Uterus (tissue), 3 donors: ENCODE measurements at regions not wholly inside any gene's neighbourhood (a gene's known extent, or its start where the extent isn't known, plus 50 kb on each side); places are given as distances from the start of the nearest gene placed in this dataset.
"Not testable (repeated sequence)": the region's sequence is repeated elsewhere in the genome, so short reads cannot be mapped to it uniquely, and the experiment has no call there.

ENCODE experiments used
- DNase-seq, 2 donors: peaks; one replicate each; pipeline ENCODE4 v3.0.0-alpha.2; 2019 to 2020
- H3K27ac ChIP-seq, 2 donors: fragments of 200-600 bp; sonication (generic); 1 replicate in 1 of 2; 2 replicates in 1 of 2; pipeline ENCODE4 v1.5.1; 2016 to 2018
- H3K27me3 ChIP-seq, 2 donors: fragments of 200-600 bp; sonication (generic); one replicate each; pipeline ENCODE4 v1.5.1; 2018 to 2019; ENCODE audit warnings: control low read depth in 1 of 2
- H3K36me3 ChIP-seq, 2 donors: fragments of 200-600 bp; sonication (generic); one replicate each; pipeline ENCODE4 v1.5.1; 2019; ENCODE audit warnings: control low read depth in 1 of 2
- H3K4me1 ChIP-seq, 2 donors: fragments of 200-600 bp; sonication (generic); one replicate each; pipeline ENCODE4 v1.5.1; 2018 to 2019; ENCODE audit warnings: control low read depth in 1 of 2
- H3K4me3 ChIP-seq, 2 donors: fragments of 200-600 bp; sonication (generic); 1 replicate in 1 of 2; 2 replicates in 1 of 2; pipeline ENCODE4 v1.5.1; 2018 to 2019; ENCODE audit warnings: mild to moderate bottlenecking in 1 of 2
- H3K9me3 ChIP-seq, 2 donors: fragments of 200-600 bp; sonication (generic); one replicate each; pipeline ENCODE4 v1.5.1; 2019; ENCODE audit warnings: control low read depth in 1 of 2
- intact Hi-C: fragments of 100-400 bp; cut with DNase I; formaldehyde crosslinking; loops from one replicate; pipeline ENCODE4 v1.15.1; 2023; ENCODE audit warnings: low total_unique reads
- donor health status: DM: yes; HTN: yes; CAD: no.

- H3K27ac ChIP-seq, DNase-seq, H3K9me3 ChIP-seq, H3K4me1 ChIP-seq, intact Hi-C loops, H3K4me3 ChIP-seq, H3K27me3 ChIP-seq, H3K36me3 ChIP-seq: not testable (repeated sequence)
Measured at GRCh38 chr2:87679950-87680349, 67.9 kb upstream of the PLGLB2 start.

- H3K4me3 ChIP-seq, DNase-seq, intact Hi-C loops: not testable (repeated sequence)
Measured at GRCh38 chr2:87680691-87681090, 67.2 kb upstream of the PLGLB2 start.

GRCh38 chr2:87683451-87683850, 64.4 kb upstream of the PLGLB2 start:
- DNase-seq: peak; percentile 34 to 40
- H3K4me3 ChIP-seq, H3K36me3 ChIP-seq, H3K4me1 ChIP-seq, H3K9me3 ChIP-seq, intact Hi-C loops, H3K27me3 ChIP-seq: not testable (repeated sequence)
- H3K27ac ChIP-seq: peak overlapping the region in 1 of 2 donors; percentile 29

More at GRCh38 chr2:87680691-87681090, 67.2 kb upstream of the PLGLB2 start:
- H3K27me3 ChIP-seq, H3K4me1 ChIP-seq, H3K27ac ChIP-seq, H3K9me3 ChIP-seq, H3K36me3 ChIP-seq: not testable (repeated sequence)

- H3K9me3 ChIP-seq, intact Hi-C loops, H3K4me3 ChIP-seq, H3K27me3 ChIP-seq, H3K36me3 ChIP-seq, H3K4me1 ChIP-seq, DNase-seq, H3K27ac ChIP-seq: not testable (repeated sequence)
Measured at GRCh38 chr2:87683961-87684360, 63.9 kb upstream of the PLGLB2 start.

GRCh38 chr2:87685558-87685957, 62.3 kb upstream of the PLGLB2 start:
- not testable (repeated sequence) for DNase-seq, H3K36me3 ChIP-seq

GRCh38 chr2:87686873-87687549, 60.9 kb upstream of the PLGLB2 start:
- H3K27me3 ChIP-seq, H3K9me3 ChIP-seq, H3K4me1 ChIP-seq, H3K36me3 ChIP-seq, DNase-seq, H3K4me3 ChIP-seq, intact Hi-C loops, H3K27ac ChIP-seq: not testable (repeated sequence)

More at GRCh38 chr2:87685558-87685957, 62.3 kb upstream of the PLGLB2 start:
- H3K27ac ChIP-seq, intact Hi-C loops, H3K4me1 ChIP-seq, H3K27me3 ChIP-seq, H3K9me3 ChIP-seq, H3K4me3 ChIP-seq: not testable (repeated sequence)

GRCh38 chr2:87687550-87688270, 60.2 kb upstream of the PLGLB2 start:
- DNase-seq, H3K9me3 ChIP-seq, H3K4me3 ChIP-seq, H3K4me1 ChIP-seq, intact Hi-C loops, H3K27me3 ChIP-seq, H3K27ac ChIP-seq, H3K36me3 ChIP-seq: not testable (repeated sequence)

GRCh38 chr2:87691899-87692592, 55.8 kb upstream of the PLGLB2 start:
- H3K27ac ChIP-seq, H3K27me3 ChIP-seq, H3K36me3 ChIP-seq, H3K4me3 ChIP-seq, H3K9me3 ChIP-seq, H3K4me1 ChIP-seq, DNase-seq, intact Hi-C loops: not testable (repeated sequence)

- H3K36me3 ChIP-seq, H3K9me3 ChIP-seq, H3K4me3 ChIP-seq, H3K27me3 ChIP-seq, DNase-seq, intact Hi-C loops, H3K4me1 ChIP-seq, H3K27ac ChIP-seq: not testable (repeated sequence)
Measured at GRCh38 chr2:87692914-87693313, 55.0 kb upstream of the PLGLB2 start.

- DNase-seq, H3K36me3 ChIP-seq, intact Hi-C loops, H3K4me1 ChIP-seq, H3K9me3 ChIP-seq, H3K4me3 ChIP-seq, H3K27me3 ChIP-seq, H3K27ac ChIP-seq: not testable (repeated sequence)
Measured at GRCh38 chr2:87693882-87694281, 54.0 kb upstream of the PLGLB2 start.

GRCh38 chr2:87695596-87696323, 52.1 kb upstream of the PLGLB2 start:
- H3K4me3 ChIP-seq, H3K9me3 ChIP-seq, H3K4me1 ChIP-seq, H3K27me3 ChIP-seq, intact Hi-C loops, DNase-seq, H3K27ac ChIP-seq, H3K36me3 ChIP-seq: not testable (repeated sequence)
